ENCODE measurements at regions not wholly inside any gene's neighbourhood (a gene's known extent, or its start where the extent isn't known, plus 50 kb on each side); places are given as distances from the start of the nearest gene placed in this dataset.

- TF ChIP-seq CTCF (IDR thresholded peaks at IDR 0.05) (no peak), POLR2A (IDR thresholded peaks at IDR 0.05) (no peak)
Observed at GRCh38 chr9:13990331-13990730, 323.6 kb downstream of the NFIB start.
